ENCODE measurements at regions not wholly inside any gene's neighbourhood (a gene's known extent, or its start where the extent isn't known, plus 50 kb on each side); places are given as distances from the start of the nearest gene placed in this dataset.
A peak's percentile ranks its signal among the peaks of the same experiment; 100 is the strongest.

GRCh38 chr7:81473236-81473635, 296.6 kb downstream of the HGF start (continued):
- TF ChIP-seq GMEB1 (CRISPR knock-in tag; IDR thresholded peaks at IDR 0.05; ENCODE audit: borderline replicate concordance) (no peak), ZNF205 (CRISPR knock-in tag; IDR thresholded peaks at IDR 0.05) (no peak), SMAD1 (CRISPR knock-in tag; IDR thresholded peaks at IDR 0.05; ENCODE audit: borderline replicate concordance, low read depth) (no peak), ZNF124 (CRISPR knock-in tag; IDR thresholded peaks at IDR 0.05) (no peak), CBFB (CRISPR knock-in tag; IDR thresholded peaks at IDR 0.05) (no peak)

- Histone ChIP-seq H3K27ac (ENCODE audit: extremely low read length, insufficient read depth, low read length) (no peak overlapping the region), H3K27me3 (ENCODE audit: control insufficient read depth in 1 of 2, insufficient read depth in 2 of 2, low read length in 2 of 2) (no peaks in the 10 kb centered on the region), H3K9ac (ENCODE audit: insufficient read depth, low read depth, low read length) (no peak overlapping the region), H4K20me1 (ENCODE audit: insufficient read depth, low read length) (no peaks in the 10 kb centered on the region), H3K36me3 (replicated peaks in 1 of 2; ENCODE audit: control insufficient read depth in 1 of 2, insufficient read depth in 2 of 2, low read length in 2 of 2) (no peaks in the 10 kb centered on the region), H3K79me2 (ENCODE audit: insufficient read depth, low read length) (no peaks in the 10 kb centered on the region), H3K4me2 (ENCODE audit: low read depth, low read length) (no peak overlapping the region), H2AFZ (ENCODE audit: low read length) (no peak overlapping the region), H3K4me3 (replicated peaks in 1 of 3; ENCODE audit: insufficient read depth in 1 of 3, low read depth in 2 of 3, low read length in 3 of 3) (no peak overlapping the region), H3K9me3 (ENCODE audit: low read length) (no peaks in the 10 kb centered on the region), H3K4me1 (ENCODE audit: insufficient read depth, low read length) (peaks cover 7% of the 10 kb centered on the region; the same call in 1 of the 2 replicates)
- in situ Hi-C loops (cut with HindIII; ENCODE audit: extremely low pct_ligation_motif_present, low pct_unique_long_range_greater_than_20kb) (loop anchor here (25.0 kb wide), 2 partner anchors 559 to 1034 kb away; partner anchors contain the start of gene SEMA3C), intact Hi-C loops (cut with micrococcal nuclease; ENCODE audit: unreplicated experiment) (loop anchor here (1.0 to 10.0 kb wide), 4 partner anchors 216 to 1046 kb away; no protein-coding TSS in a partner anchor)
- FAIRE-seq: no peak
- no peak for DNase-seq (ENCODE audit: low spot score)
- ATAC-seq: peak; percentile 59
- no peak for TF ChIP-seq ZNF878 (CRISPR knock-in tag; IDR thresholded peaks at IDR 0.05)
- no peak for TF ChIP-seq KLF11 (CRISPR knock-in tag; IDR thresholded peaks at IDR 0.05)
- TF ChIP-seq ZNF644 (CRISPR knock-in tag; IDR thresholded peaks at IDR 0.05; ENCODE audit: low read depth): 0 out of 2 replicates have a peak, but pooled peaks have one; percentile 24
- peak; percentile 58 for TF ChIP-seq HNF4A (CRISPR knock-in tag; IDR thresholded peaks at IDR 0.05)
- TF ChIP-seq NR2F1 (CRISPR knock-in tag; IDR thresholded peaks at IDR 0.05): 0 out of 4 replicates have a peak, but pooled peaks of 1 of the 2 experiments have one; percentile 19
- peak; percentile 51; the same call in 1 of the 2 replicates for TF ChIP-seq SIX1 (CRISPR knock-in tag; IDR thresholded peaks at IDR 0.05; ENCODE audit: borderline replicate concordance)
- peak; percentile 70; the same call in 1 of the 2 replicates for TF ChIP-seq SIX4 (CRISPR knock-in tag; IDR thresholded peaks at IDR 0.05)
- POLR2A ChIA-PET: no interaction called here
- WGBS (ENCODE audit: low lambda C conversion rate): 28% methylated on average over 6 of the region's 6 CpGs
- BruUV-seq (replicated peaks): no TSS peak
- CTCF ChIA-PET (ENCODE audit: low intra/inter-chr PET ratio, low total read pairs): interaction anchor here (0.7 to 1.8 kb wide), 3 partner anchors 11 to 772 kb away, joined by 3 to 22 read pairs (median 3); no protein-coding TSS in a partner anchor
These were observed 299.0 kb downstream of the HGF start for GRCh38 chr7:81470724-81471379.

Measured in HepG2 (cell line).